ENCODE measurements at regions not wholly inside any gene's neighbourhood (a gene's known extent, or its start where the extent isn't known, plus 50 kb on each side); places are given as distances from the start of the nearest gene placed in this dataset.
"Not testable (repeated sequence)": the region's sequence is repeated elsewhere in the genome, so short reads cannot be mapped to it uniquely, and the experiment has no call there.

DNA sequence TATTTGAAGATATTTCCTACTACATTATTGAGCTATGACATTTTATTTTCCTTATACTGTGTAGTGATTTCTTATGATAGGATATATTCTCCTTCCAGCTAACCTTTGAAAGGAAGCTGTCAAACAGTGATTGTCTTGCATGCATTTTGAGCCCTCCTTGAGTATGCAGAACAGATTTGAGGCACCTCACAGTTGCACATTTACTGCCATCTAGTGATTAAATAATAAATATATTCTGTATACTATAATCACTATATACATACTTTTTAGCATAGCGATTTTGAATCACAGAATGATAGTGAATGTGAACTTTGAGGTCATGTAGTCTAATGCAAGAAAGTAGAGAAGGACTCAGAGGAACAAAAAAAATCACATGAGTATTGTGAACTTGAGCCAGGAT is 268.4 kb upstream of the CDH19 start:
- peak; percentile 28 for DNase-seq (ENCODE audit: low spot score)

DNA sequence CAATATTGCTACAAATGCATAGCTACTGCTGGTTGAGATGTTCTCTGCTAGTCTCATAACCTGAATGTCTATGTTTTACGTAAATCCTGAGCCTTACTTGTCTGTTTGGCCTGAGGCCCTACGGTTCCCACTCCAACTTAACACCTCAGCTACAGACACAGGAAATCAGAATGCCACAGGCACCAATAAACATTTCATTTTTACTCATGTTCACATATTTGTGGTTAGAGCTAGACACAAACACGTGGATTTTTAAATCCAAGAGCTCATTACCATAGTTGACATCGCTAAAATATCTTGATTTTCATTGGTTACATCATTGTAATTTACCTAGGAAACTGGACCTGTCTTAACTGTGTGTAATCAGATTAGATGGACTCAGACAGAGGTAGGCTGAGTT is 263.8 kb upstream of the CDH19 start:
- DNase-seq (ENCODE audit: low spot score) = no peak

- not testable (repeated sequence) for DNase-seq (ENCODE audit: low spot score)
Observed at GRCh38 chr18:66866427-66866940, 262.6 kb upstream of the CDH19 start.

DNA sequence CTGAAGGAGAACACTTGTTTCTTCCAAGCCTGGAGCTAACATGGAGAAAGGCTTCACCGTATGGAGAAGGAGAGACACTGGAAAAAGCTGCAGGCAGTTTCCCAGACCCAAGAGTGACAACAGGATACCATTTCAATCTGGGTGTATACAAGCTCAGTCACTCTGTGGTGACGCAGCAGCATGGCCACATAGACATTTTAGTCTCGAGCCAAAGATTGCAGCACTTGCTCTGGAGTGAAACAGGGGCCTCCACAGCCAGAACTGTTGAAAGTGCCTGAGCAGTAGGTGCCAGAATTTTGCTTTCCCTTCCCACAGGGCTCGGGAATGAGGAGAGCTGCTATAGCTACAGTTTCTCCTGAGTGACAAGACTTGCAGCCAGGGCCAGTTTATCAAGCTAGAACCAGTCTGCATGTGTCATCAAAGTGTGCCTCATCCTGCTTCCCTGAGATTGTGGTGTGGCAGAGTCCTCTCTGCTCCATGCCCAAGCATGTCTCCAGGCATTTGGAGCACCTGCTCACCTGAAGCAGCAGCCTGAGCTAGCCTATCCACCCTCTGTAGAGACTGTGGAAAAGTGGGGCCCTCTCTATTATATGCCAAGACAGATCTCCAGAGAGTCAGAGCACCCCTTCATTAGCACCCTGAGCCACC is 234.6 kb upstream of the CDH19 start:
- no peak for DNase-seq (ENCODE audit: low spot score)

- DNase-seq (ENCODE audit: low spot score) = no peak
Observed at GRCh38 chr18:66833646-66834045, 229.8 kb upstream of the CDH19 start.

DNA sequence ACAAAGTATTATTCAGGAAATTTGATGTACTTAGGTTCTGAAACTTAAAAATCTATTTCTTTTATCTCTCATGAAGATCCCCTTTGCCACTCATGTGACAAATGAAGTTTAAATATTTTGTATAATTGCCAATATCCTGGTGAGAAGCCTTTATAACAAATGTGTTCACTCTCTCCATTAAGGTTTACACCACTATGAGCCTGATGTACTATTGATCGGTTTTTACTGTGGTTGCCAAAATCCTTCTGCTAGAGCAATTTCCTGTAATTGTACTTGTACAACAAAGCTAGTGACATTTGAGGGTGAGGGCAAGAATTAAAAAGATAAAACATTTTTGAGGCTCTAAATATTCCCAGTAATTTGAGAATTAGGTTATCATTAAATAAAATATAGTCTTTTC is 222.3 kb upstream of the CDH19 start:
- no peak for DNase-seq (ENCODE audit: low spot score)

- no peak for DNase-seq (ENCODE audit: low spot score)
Observed at GRCh38 chr18:66825347-66825746, 221.5 kb upstream of the CDH19 start.

DNA sequence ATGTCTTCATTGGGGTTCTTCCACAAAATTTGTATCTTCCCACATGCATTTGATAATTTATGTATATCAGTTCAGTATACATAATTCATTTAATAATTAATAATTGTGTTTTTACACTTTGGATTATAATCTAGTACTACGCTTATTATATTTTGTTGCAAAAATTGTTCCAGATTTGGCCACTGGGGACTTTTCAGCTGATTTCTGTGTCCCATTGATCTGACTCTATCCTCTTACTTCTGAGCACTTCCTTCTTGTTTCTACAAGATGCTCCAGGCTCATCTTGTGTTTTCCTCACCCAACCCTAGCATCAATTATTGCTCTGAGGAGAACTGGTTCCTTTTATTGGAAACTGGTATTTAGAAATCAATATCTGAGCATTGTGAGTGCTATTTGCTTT is 215.3 kb upstream of the CDH19 start:
- DNase-seq (ENCODE audit: low spot score) = no peak

GRCh38 chr18:66813138-66813537 is 209.2 kb upstream of the CDH19 start:
- DNase-seq (ENCODE audit: low spot score) = no peak

GRCh38 chr18:66795051-66795450 is 191.2 kb upstream of the CDH19 start:
- DNase-seq (ENCODE audit: low spot score) = no peak

DNA sequence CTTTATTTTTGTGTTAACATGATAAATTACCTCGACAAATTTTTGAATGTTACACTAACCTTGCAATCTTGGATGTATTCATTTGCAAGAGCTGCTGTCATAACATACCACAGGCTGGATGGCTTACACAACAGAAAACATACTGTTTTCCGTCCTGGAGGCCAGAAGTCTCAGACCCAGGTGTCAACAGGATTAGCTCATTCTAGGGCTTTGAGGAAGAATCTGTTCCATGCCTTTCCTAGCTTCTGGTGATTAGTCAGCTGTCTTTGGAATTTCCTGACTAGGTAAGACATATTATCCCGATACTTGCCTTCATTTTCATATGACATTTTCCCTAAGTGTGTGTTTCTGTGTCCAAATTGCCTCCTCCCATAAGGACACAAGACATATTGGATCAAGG is 188.6 kb upstream of the CDH19 start:
- no peak for DNase-seq (ENCODE audit: low spot score)

GRCh38 chr18:66780609-66781008 is 176.7 kb upstream of the CDH19 start:
- no peak for DNase-seq (ENCODE audit: low spot score)

GRCh38 chr18:66778048-66778447 is 174.2 kb upstream of the CDH19 start:
- no peak for DNase-seq (ENCODE audit: low spot score)

DNA sequence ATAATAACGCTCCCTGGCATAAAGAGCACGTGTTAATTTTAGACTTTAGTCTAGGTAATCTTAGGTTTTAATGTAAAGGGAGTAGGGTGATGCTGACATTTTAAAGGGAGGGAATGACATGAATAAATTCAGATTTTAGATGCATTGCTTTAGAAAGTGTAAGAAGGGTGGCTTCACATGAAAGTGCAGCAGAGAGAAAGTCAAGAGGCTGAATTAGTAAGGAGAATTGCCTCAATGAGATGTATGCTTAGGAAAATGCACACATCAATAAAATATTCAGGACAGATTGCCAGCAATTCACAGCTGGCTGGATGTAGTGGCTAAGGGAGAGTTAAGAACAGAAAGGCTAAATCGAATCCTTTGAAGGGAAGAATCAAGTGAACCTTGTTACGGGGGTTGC is 165.5 kb upstream of the CDH19 start:
- no peak for DNase-seq (ENCODE audit: low spot score)

DNA sequence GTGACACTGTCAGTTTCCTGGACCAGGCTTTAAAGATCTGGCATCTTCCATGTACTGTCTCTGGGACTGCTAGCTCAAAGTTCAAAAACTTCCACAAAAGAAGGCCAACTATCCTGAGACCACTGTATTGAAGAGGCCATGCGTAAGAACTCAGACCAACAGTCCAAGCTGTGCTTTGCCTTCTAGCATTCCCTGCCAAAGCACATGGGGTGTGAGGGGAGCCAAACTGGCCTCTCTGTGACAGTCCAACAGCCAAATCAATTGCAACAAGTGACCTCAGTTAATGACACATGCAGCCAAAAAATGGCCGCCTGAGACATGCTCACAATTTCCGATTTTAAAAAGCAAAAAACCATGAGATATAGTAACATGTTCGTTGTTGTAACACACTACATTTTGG is 160.3 kb upstream of the CDH19 start:
- DNase-seq (ENCODE audit: low spot score) = peak; percentile 6

GRCh38 chr18:66761166-66761565 is 157.3 kb upstream of the CDH19 start:
- DNase-seq (ENCODE audit: low spot score) = no peak

DNA sequence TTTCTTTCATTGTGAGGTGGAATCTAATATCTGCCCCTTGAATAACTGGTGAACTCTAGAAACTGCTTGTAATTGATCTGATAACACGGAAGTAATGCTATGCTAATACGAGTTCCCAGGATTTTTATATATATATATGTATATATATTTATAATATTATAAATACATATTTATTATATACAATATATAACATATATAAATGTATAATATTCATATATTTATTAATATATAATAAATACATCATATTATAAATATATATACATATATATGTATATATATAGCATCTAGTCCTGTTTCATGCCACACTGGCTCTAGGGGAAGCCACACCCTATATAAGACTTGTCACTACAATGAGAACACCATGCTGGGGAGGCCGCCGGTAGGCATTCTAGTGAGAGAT is 156.7 kb upstream of the CDH19 start:
- DNase-seq (ENCODE audit: low spot score) = no peak

- DNase-seq (ENCODE audit: low spot score) = no peak
Observed at GRCh38 chr18:66759050-66759828, 155.3 kb upstream of the CDH19 start.

GRCh38 chr18:66757946-66758345 is 154.1 kb upstream of the CDH19 start:
- DNase-seq (ENCODE audit: low spot score) = no peak

DNA sequence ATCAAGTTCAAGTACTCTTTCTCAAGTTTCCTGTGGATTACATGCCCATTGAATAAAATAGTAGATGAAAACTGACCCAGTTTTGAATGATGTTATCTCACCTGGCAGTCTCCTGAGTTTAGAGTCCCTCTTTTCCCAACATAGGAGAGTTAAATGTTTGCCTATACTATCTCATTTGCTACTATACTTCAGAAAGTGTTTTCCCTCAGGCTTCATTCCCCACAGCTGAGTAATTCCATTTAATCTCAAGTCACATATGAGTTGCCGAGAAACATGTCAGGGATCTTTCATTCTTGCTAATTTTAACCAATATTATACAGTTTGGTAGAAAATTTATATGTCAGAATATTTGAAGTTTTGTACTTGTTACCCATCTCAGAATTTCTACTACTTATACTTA is 150.4 kb upstream of the CDH19 start:
- DNase-seq (ENCODE audit: low spot score) = no peak

GRCh38 chr18:66752733-66753132 is 148.8 kb upstream of the CDH19 start:
- no peak for DNase-seq (ENCODE audit: low spot score)

DNA sequence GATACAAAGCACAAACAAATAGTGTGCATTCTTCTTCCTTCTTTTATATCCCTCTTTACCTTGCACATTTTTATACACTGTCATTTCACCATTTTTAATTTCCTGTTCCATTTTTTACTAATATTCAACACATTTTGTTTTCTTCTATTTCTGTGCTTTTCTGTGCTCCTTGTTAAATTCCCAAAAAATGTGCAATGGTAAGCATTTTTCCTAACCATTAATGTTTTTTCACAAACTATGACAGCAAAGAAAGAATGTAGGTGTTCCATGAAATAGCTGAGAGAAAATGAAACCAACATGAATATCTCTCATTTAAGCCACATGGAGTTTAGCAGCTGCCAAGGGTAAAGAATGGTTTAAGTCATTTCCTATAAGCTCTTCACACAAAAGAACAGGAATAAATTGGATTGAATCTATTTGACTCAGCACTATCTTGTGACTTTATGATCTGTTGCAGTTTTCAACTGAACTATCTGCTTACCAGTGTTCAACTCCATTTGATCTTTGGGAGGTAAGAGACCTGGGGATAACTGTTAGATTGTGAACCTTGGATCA is 145.7 kb upstream of the CDH19 start:
- DNase-seq (ENCODE audit: low spot score) = no peak

DNA sequence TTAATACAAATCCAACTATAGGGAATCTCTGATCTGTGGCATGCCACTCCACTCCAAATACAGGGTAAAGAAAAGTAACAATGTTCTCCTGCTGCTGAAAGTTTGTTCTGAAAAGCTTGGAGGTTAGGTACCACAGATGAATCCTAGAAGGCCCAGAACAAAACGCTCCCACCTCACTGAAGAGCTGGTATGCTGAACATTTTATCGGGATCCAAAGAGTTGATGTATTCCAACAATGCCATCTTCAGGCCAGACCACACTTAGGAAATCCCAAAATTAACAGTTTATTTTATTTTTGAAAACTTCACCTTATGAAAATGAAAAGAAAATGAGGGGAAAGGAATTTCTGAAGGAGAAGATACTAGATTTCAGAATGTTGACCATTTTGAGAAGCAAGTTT is 145.1 kb upstream of the CDH19 start:
- peak; percentile 68 for DNase-seq (ENCODE audit: low spot score)
